HG03342 (cell line): ENCODE measurements at regions not wholly inside any gene's neighbourhood (a gene's known extent, or its start where the extent isn't known, plus 50 kb on each side); places are given as distances from the start of the nearest gene placed in this dataset.
"Not testable (repeated sequence)": the region's sequence is repeated elsewhere in the genome, so short reads cannot be mapped to it uniquely, and the experiment has no call there.

Experiments used
- ATAC-seq: cut with Tn5 transposase; IDR thresholded peaks from one replicate; pipeline ENCODE4 v1.9.1; 2021; ENCODE audit warnings: mild to moderate bottlenecking, moderate library complexity; ENCODE audit not compliant: unreplicated experiment

DNA sequence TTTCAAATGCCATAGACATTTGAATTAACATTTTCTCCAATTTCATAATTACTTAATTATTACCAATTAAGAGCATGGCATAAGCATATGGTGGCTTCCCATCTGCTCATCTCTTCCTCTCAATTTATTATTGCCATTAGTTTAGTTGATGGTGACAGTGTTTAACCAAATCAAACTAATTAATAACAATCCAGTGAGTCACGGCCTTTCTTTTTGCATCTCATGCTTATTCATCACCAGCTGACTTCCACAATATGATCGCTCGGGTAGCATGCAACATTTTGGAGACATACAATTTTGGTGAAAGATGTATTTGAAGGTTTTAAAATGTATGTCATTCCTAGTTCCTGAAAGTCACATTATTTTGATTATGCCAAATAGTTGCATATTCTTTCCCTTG, 172.8 kb upstream of the TACR3 start:
- ATAC-seq: no peak

- no peak for ATAC-seq
Measured at GRCh38 chr4:103887191-103887590, 167.4 kb upstream of the TACR3 start.

- ATAC-seq: no peak
Measured at GRCh38 chr4:103885152-103885551, 165.4 kb upstream of the TACR3 start.

DNA sequence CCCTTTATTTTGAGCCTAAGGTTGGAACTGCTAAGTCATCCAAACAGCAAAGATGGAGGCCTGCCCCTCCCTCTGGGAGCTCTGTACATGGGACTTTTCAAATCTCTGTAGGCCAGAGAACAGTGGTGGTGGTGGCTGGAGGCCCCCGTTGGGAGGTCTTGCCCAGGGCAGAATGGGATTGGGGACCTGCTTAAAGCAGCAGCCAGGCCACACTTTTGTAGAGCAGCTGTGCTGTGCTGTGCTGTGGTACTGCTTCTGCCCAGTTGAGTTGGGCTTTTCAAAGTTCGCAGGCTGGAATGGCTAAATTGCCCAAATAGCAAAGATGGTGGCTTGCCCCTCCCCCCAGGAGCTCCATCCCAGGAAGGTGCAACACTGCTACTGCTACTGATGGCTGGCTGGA, 147.5 kb upstream of the TACR3 start:
- no peak for ATAC-seq

GRCh38 chr4:103853627-103854026, 133.8 kb upstream of the TACR3 start:
- ATAC-seq: no peak

DNA sequence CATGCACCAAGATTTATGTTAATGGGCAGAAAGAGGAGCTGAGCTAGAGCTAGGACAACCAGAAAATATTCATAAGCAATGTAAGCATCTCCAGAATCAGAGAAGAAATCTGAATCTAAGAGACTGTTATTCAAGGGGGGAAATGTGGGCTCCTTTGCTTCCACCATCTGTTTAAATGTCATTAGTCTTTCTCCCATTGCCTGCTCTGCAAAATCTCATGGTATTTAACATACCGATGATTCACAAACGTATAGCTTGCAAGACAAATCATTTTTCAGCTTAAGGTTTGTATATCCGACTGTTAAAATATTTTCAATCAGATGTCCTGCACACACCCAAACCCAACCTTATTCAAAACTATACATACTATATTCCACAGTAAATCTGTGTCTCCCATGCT, 133.4 kb upstream of the TACR3 start:
- no peak for ATAC-seq

- ATAC-seq: no peak
Measured at GRCh38 chr4:103845075-103845474, 125.3 kb upstream of the TACR3 start.

- ATAC-seq: no peak
Measured at GRCh38 chr4:103842637-103843239, 123.0 kb upstream of the TACR3 start.

GRCh38 chr4:103842076-103842475, 122.3 kb upstream of the TACR3 start:
- no peak for ATAC-seq

GRCh38 chr4:103810308-103810707, 90.5 kb upstream of the TACR3 start:
- ATAC-seq: not testable (repeated sequence)

- ATAC-seq: no peak
Measured at GRCh38 chr4:103802766-103803165, 83.0 kb upstream of the TACR3 start.

DNA sequence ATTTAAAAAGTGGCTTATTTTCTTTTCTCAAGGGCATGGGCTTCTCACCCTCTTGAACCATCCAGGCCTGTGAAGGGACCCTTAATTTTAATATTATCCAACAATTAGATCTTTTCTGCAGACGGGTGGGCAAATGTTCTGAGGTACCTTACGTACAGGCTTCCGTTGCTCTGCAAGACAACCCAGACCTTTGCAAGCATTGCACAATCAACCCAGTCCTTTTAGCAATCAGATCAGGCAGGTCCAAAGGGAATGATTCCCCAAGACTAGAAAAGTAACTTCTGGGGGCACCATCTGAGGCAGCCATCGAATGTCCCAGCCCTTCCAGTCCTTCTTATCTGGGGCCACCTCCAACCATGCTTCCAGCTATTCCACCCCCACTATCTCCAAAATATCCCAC, 67.3 kb upstream of the TACR3 start:
- ATAC-seq: no peak

DNA sequence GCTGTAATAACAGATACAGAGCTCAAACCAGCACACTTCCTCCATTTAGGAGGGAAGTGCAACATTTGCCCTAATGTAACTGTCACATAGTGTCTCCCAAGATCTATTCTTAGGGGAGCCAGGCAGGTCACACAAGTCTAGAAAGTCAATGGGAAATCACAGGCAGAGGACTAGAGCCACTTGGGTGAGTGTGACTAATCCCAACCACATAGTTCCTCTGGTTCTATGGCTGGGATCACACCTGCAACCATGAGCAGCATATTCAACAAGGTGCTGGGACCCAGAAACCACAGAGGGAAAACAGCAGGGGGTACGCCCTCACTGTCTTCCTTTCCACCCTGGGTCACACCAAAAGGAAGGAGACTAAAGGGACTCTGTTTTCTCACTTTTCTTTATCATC, 66.8 kb upstream of the TACR3 start:
- ATAC-seq: no peak

DNA sequence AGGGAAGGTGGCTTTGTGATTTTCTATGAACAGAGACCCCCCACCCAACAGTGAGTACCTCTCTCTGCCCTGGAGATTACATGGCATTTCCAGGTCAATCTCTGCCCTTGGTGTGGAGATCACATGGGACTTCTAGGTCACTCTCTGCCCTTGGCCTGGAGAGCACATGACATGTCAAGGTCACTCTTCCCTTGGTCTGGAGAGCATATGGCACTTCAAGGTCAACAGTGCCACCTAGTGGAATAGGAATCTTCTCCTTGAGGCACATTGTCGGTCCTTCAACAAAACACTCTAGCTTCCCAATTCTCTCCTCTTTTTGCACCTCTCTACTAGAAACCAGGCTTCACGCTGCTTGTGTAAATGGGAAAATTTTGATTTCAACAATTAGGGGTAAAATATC, 66.2 kb upstream of the TACR3 start:
- no peak for ATAC-seq

DNA sequence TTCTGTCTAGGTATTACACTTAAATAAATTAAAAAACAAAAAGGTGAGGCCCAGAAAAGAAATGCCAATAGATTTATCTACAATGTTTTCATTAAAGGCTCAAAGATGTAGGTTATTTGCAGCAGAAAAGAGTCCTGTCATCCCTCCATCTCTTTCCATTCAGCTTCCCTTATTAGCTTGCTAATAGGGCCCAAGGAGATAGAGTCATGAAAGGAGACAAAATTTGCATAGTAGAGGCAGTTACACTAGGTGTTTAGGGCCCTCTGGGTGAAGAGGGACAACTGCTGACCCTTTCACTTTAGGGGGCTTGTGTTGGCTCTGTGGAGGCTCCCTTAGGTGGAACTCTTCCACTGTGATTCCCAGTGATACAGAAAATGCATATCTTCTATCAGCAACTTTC, 58.4 kb upstream of the TACR3 start:
- no peak for ATAC-seq

- ATAC-seq: no peak
Measured at GRCh38 chr4:103774326-103774825, 54.6 kb upstream of the TACR3 start.

DNA sequence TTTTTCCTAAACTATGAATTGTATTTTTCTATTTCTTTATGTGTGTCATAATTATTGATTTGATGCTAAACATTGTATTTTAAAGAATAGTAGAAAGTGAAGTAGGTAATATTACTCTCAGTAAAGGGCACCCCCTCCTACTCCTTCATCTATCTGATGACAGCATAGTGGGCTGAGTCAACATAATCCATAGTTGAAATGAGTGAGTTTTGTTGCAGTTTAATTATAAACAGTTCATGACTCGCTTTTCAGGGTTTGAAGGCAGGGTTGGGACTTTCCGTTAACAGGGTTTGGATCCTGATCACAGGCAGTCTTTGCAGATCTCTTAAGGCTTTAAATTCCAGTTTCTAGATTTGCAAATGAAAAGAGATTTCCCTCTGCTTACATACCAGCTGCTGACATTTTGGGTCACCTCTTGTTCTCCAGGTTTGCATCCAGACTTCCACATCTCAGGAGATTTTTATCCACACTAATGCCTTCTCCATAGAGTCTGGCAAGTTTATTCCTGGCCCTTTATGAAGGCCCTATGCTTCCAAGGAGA, 54.0 kb upstream of the TACR3 start:
- ATAC-seq: no peak
